Esophagus squamous epithelium (tissue), 4 donors: ENCODE measurements at regions not wholly inside any gene's neighbourhood (a gene's known extent, or its start where the extent isn't known, plus 50 kb on each side); places are given as distances from the start of the nearest gene placed in this dataset.

Experiments used
- CTCF ChIP-seq, 6 experiments: fragments of 450-650 bp in 4 of 6; fragments of 200-600 bp in 2 of 6; sonication (generic) in 2 of 6; IDR thresholded peaks; one replicate each; pipeline ENCODE4 v1.5.1; 2016 to 2019; ENCODE audit warnings: antibody characterized with exemption in 6 of 6, mild to moderate bottlenecking in 4 of 6, moderate library complexity in 4 of 6
- POLR2A ChIP-seq, 4 donors: fragments of 450-650 bp; IDR thresholded peaks; one replicate each; pipeline ENCODE4 v1.6.1; 2017; ENCODE audit warnings: antibody characterized with exemption in 4 of 4, mild to moderate bottlenecking in 4 of 4, moderate library complexity in 3 of 4

GRCh38 chr7:70890147-70890969 lies 241.6 kb upstream of the GALNT17 start:
- TF ChIP-seq CTCF (IDR thresholded peaks at IDR 0.05) (no peak), POLR2A (IDR thresholded peaks at IDR 0.05) (no peak)
